Body of pancreas (tissue), 4 donors: ENCODE measurements at regions not wholly inside any gene's neighbourhood (a gene's known extent, or its start where the extent isn't known, plus 50 kb on each side); places are given as distances from the start of the nearest gene placed in this dataset.
"Not testable (repeated sequence)": the region's sequence is repeated elsewhere in the genome, so short reads cannot be mapped to it uniquely, and the experiment has no call there.

Source experiments
- CTCF ChIP-seq, 7 experiments: fragments of 450-650 bp in 4 of 7; fragments of 200-600 bp in 3 of 7; sonication (generic) in 3 of 7; IDR thresholded peaks; one replicate each; pipeline ENCODE4 v1.5.1; 2016 to 2019; ENCODE audit warnings: antibody characterized with exemption in 7 of 7
- POLR2A ChIP-seq, 3 donors: fragments of 450-650 bp; IDR thresholded peaks; one replicate each; pipeline ENCODE4 v1.6.1; 2016; ENCODE audit warnings: antibody characterized with exemption in 3 of 3, mild to moderate bottlenecking in 2 of 3

GRCh38 chr9:90226839-90227338, 415.7 kb downstream of the DIRAS2 start:
- TF ChIP-seq CTCF (IDR thresholded peaks at IDR 0.05), result peak; percentile 52 to 96 (median 93)
- not testable (repeated sequence) for TF ChIP-seq POLR2A (IDR thresholded peaks at IDR 0.05)
